ENCODE measurements at regions not wholly inside any gene's neighbourhood (a gene's known extent, or its start where the extent isn't known, plus 50 kb on each side); places are given as distances from the start of the nearest gene placed in this dataset.

DNA sequence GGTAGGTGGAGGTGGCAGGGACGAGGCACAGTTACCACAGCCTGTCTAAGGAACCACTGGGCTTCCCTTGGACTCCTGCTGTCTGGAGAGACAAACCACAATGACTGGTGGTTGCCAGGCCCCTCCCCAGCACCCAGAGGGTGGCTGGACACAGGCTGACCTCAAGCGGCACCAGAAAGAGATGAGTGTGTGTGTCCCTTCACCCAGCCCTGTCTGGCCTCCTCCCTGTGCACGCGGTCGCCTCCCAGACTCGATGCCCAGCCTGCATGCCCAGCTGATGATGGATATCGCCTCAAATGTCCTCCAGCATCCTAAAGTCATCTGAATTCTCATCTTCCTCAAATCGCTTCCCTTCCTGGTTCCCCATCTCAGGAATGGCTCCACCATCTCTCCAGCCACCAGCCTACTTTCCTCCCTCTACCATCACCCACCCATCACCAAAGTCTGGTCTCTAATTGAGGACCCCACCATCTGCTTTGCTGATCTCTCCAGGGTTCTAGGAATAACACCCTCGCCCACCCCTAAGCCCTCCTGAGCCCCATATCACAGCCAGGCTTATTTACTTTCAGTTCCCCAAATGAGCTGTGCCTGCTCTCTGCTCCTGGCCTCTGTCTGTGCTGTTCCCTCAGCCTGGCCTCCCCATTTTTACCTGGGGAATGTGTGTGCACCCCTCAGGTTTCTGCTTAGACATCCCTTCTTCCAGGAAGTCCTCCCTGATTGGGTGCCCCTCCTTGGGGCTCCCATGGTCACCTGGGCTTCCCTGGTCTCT lies 52.5 kb upstream of the GGTA1 start:
- TF ChIP-seq, protein P1, sequence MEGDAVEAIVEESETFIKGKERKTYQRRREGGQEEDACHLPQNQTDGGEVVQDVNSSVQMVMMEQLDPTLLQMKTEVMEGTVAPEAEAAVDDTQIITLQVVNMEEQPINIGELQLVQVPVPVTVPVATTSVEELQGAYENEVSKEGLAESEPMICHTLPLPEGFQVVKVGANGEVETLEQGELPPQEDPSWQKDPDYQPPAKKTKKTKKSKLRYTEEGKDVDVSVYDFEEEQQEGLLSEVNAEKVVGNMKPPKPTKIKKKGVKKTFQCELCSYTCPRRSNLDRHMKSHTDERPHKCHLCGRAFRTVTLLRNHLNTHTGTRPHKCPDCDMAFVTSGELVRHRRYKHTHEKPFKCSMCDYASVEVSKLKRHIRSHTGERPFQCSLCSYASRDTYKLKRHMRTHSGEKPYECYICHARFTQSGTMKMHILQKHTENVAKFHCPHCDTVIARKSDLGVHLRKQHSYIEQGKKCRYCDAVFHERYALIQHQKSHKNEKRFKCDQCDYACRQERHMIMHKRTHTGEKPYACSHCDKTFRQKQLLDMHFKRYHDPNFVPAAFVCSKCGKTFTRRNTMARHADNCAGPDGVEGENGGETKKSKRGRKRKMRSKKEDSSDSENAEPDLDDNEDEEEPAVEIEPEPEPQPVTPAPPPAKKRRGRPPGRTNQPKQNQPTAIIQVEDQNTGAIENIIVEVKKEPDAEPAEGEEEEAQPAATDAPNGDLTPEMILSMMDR (IDR thresholded peaks at IDR 0.05; ENCODE audit: low read depth, low read length, missing input control): no peak
- TF ChIP-seq REST (IDR thresholded peaks at IDR 0.05) (no peak), RXRA (IDR thresholded peaks at IDR 0.05) (no peak), ZBTB33 (IDR thresholded peaks at IDR 0.05) (no peak)

Data from liver (tissue), 3 donors.